Psoas muscle (tissue), 7 donors: ENCODE measurements at regions not wholly inside any gene's neighbourhood (a gene's known extent, or its start where the extent isn't known, plus 50 kb on each side); places are given as distances from the start of the nearest gene placed in this dataset.
A peak's percentile ranks its signal among the peaks of the same experiment; 100 is the strongest.

Experiments
- ATAC-seq, 4 donors: fragments of 200-7000 bp; cut with Tn5 transposase; one replicate each; pipeline ENCODE4 v1.9.1; 2020; ENCODE audit warnings: moderate library complexity in 3 of 4, mild to moderate bottlenecking in 2 of 4
- DNase-seq, 2 donors: peaks; one replicate each; pipeline ENCODE4 v3.0.0-alpha.2; 2020
- H3K27ac ChIP-seq: fragments of 200-600 bp; one replicate; pipeline ENCODE4 v1.8.0; 2022
- H3K27me3 ChIP-seq, 3 donors: fragments of 200-600 bp in 1 of 3; one replicate each; pipeline versions ENCODE4 v1.6.1 to v1.8.0; 2013 to 2022; ENCODE audit warnings: low read length in 2 of 3, mild to moderate bottlenecking in 2 of 3, moderate library complexity in 1 of 3; ENCODE audit not compliant: insufficient read depth in 3 of 3
- H3K36me3 ChIP-seq, 2 donors: fragments of 200-600 bp in 1 of 2; one replicate each; pipeline versions ENCODE4 v1.6.1 to v1.8.0; 2013 to 2022; ENCODE audit warnings: low read depth in 1 of 2, mild to moderate bottlenecking in 1 of 2, moderate library complexity in 1 of 2; ENCODE audit not compliant: insufficient read depth in 1 of 2
- H3K4me1 ChIP-seq: fragments of 200-600 bp; one replicate; pipeline ENCODE4 v1.8.0; 2022
- H3K4me3 ChIP-seq: fragments of 200-600 bp; one replicate; pipeline ENCODE4 v1.8.0; 2022; ENCODE audit warnings: mild to moderate bottlenecking
- H3K9me3 ChIP-seq: fragments of 200-600 bp; one replicate; pipeline ENCODE4 v1.8.0; 2022
- WGBS, 3 donors: extraction: QIAGEN DNeasy Blood & Tissue Kit; methylation state at CpG; one replicate each; pipeline versions ENCODE4 v1.1.6 to v1.1.7; 2013; 5-methylcytosine and 5-hydroxymethylcytosine counted together
- intact Hi-C, 2 donors: fragments of 100-400 bp; cut with DNase I; formaldehyde crosslinking; loops; one replicate each; pipeline versions ENCODE4 v1.11.0 to v1.14.2; 2022
- TF ChIP-seq, protein P1 (sequence below): fragments of 200-600 bp; IDR thresholded peaks from one replicate; pipeline ENCODE4 v1.8.0; 2022; ENCODE audit warnings: antibody characterized with exemption
- donor health status: healthy with polysubstance abuse.
- donor health status: DM: no; HTN: no; CAD: no; lungs with moderate emphysema.
- donor health status: Bipolar disorder and iron deficiency.
- donor health status: healthy.
- donor health status: DM: yes; HTN: yes; CAD: no.
- donor health status: DM: no; HTN: no; CAD: no.
- donor health status: DM: yes; HTN: yes; CAD: no.

GRCh38 chrX:117771384-117771783, 345.2 kb downstream of the KLHL13 start:
- H3K9me3 ChIP-seq = no peaks in the 10 kb centered on the region
- H3K36me3 ChIP-seq = no peaks in the 10 kb centered on the region
- TF ChIP-seq, protein P1, sequence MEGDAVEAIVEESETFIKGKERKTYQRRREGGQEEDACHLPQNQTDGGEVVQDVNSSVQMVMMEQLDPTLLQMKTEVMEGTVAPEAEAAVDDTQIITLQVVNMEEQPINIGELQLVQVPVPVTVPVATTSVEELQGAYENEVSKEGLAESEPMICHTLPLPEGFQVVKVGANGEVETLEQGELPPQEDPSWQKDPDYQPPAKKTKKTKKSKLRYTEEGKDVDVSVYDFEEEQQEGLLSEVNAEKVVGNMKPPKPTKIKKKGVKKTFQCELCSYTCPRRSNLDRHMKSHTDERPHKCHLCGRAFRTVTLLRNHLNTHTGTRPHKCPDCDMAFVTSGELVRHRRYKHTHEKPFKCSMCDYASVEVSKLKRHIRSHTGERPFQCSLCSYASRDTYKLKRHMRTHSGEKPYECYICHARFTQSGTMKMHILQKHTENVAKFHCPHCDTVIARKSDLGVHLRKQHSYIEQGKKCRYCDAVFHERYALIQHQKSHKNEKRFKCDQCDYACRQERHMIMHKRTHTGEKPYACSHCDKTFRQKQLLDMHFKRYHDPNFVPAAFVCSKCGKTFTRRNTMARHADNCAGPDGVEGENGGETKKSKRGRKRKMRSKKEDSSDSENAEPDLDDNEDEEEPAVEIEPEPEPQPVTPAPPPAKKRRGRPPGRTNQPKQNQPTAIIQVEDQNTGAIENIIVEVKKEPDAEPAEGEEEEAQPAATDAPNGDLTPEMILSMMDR = no peak
- H3K27me3 ChIP-seq = no peaks in the 10 kb centered on the region
- ATAC-seq = no peak
- DNase-seq = no peak
- no peak overlapping the region for H3K27ac ChIP-seq
- intact Hi-C loops = no loop called here
- no peak overlapping the region for H3K4me3 ChIP-seq
- no peaks in the 10 kb centered on the region for H3K4me1 ChIP-seq

DNA sequence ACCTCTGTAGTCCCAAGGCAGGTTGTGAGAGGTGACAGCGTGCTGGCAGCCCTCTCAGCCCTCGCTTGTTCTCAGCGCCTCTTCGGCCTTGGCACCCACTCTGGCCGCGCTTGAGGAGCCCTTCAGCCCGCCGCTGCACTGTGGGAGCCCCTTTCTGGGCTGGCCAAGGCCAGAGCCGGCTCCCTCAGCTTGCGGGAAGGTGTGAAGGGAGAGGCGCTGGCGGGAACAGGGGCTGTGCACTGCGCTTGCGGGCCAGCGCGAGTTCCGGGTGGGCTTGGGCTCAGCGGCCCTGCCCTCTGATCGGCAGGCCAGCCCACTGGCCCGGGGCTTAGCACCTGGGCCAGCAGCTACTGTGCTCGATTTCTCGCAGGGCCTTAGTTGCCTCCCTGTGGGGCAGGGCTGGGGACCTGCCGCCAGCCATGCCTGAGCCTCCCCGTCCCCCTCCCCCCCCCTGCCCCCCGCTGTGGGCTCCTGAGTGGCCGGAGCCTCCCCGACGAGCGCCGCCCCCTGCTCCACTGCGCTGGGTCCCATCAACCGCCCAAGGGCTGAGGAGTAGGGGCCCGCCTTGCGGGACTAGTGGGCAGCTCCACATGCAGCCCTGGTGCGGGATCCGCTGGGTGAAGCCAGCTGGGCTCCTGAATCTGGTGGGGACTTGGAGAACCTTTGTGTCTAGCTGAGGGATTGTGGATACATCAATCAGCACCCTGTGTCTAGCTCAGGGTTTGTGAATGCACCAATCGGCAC, 347.6 kb downstream of the KLHL13 start:
- no peak overlapping the region for H3K27ac ChIP-seq
- no peak overlapping the region for H3K4me3 ChIP-seq
- no peaks in the 10 kb centered on the region for H3K9me3 ChIP-seq
- WGBS, 3 donors = 93 to 98% (median 96%) methylated on average over 18 to 36 of the region's 37 CpGs
- TF ChIP-seq, protein P1 = no peak
- DNase-seq = peak in 1 of 2 donors; percentile 36
- no peaks in the 10 kb centered on the region for H3K4me1 ChIP-seq
- intact Hi-C loops = no loop called here
- H3K36me3 ChIP-seq = no peaks in the 10 kb centered on the region
- no peak for ATAC-seq
- H3K27me3 ChIP-seq = no peaks in the 10 kb centered on the region

- Histone ChIP-seq H3K27ac (no peak overlapping the region), H3K4me1 (no peaks in the 10 kb centered on the region), H3K27me3 (no peaks in the 10 kb centered on the region), H3K4me3 (no peak overlapping the region), H3K36me3 (no peaks in the 10 kb centered on the region), H3K9me3 (no peaks in the 10 kb centered on the region)
- ATAC-seq (peak in 1 of 4 donors; percentile 40), DNase-seq (no peak)
- intact Hi-C loops = no loop called here
- TF ChIP-seq, protein P1 = no peak
- 41 to 53% (median 46%) methylated on average over 1 of the region's 1 CpG for WGBS, 3 donors
Observed at GRCh38 chrX:117765211-117765610, 351.4 kb downstream of the KLHL13 start.

DNA sequence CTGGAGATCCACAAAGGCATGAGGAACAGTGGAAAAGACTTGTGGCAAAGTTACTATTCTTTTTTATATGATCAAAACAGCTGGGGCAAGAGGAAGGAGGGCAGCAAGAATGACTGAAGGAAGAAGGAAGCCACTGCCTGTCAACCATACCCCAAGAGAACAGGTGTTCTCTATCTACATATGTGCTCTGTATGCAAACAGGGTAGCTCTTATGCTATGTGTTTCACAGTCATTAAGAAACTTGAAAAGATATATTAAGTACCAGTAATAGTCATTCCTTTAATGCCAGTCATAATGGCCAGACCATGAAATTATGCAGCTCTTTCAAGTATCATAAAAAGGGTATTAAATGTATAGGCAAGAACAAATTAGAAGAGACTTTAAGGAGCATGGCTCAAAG, 363.9 kb downstream of the KLHL13 start:
- H3K27me3 ChIP-seq = no peaks in the 10 kb centered on the region
- H3K9me3 ChIP-seq = no peaks in the 10 kb centered on the region

More for the DNA sequence above, 363.9 kb downstream of the KLHL13 start:
- intact Hi-C loops = no loop called here
- no peaks in the 10 kb centered on the region for H3K4me1 ChIP-seq
- H3K27ac ChIP-seq = no peak overlapping the region
- H3K4me3 ChIP-seq = no peak overlapping the region
- DNase-seq = no peak
- no peaks in the 10 kb centered on the region for H3K36me3 ChIP-seq
- TF ChIP-seq, protein P1 = no peak
- ATAC-seq = no peak
